Fibroblast of lung (primary cell): ENCODE measurements at regions not wholly inside any gene's neighbourhood (a gene's known extent, or its start where the extent isn't known, plus 50 kb on each side); places are given as distances from the start of the nearest gene placed in this dataset.

Source experiments
- EZH2 ChIP-seq: IDR thresholded peaks from 2 replicates; pipeline ENCODE4 v1.5.1; 2012; ENCODE audit warnings: low read length, control low read depth, mild to moderate bottlenecking; ENCODE audit errors: missing control alignments
- TF ChIP-seq, protein P1 (sequence below), 2 donors: IDR thresholded peaks in 1 of 2; conservative IDR thresholded peaks in 1 of 2; 1 replicate in 1 of 2; 2 replicates in 1 of 2; pipeline ENCODE4 v1.5.1; 2011 to 2012; ENCODE audit warnings: low read length in 2 of 2, control low read depth in 1 of 2, inconsistent platforms in 1 of 2, low read depth in 1 of 2, mild to moderate bottlenecking in 1 of 2

DNA sequence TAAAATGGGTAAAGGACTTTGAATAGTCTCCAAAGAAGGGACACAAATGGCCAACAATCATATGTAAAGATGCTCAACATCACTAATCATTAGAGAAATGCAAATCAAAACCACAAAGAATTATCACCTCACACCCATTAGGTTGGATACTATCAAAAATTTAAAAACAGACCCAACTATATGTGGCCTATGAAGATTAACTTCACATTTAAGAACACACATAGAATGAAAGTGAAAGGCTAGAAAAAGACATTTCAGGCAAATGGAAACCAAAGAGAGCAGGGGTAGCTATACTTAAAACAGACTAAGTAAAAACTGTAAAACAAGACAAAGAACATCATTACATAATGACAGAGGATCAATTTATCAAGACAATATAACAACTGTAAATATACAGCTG is 53.5 kb upstream of the ASPRV1 start:
- TF ChIP-seq, protein P1, sequence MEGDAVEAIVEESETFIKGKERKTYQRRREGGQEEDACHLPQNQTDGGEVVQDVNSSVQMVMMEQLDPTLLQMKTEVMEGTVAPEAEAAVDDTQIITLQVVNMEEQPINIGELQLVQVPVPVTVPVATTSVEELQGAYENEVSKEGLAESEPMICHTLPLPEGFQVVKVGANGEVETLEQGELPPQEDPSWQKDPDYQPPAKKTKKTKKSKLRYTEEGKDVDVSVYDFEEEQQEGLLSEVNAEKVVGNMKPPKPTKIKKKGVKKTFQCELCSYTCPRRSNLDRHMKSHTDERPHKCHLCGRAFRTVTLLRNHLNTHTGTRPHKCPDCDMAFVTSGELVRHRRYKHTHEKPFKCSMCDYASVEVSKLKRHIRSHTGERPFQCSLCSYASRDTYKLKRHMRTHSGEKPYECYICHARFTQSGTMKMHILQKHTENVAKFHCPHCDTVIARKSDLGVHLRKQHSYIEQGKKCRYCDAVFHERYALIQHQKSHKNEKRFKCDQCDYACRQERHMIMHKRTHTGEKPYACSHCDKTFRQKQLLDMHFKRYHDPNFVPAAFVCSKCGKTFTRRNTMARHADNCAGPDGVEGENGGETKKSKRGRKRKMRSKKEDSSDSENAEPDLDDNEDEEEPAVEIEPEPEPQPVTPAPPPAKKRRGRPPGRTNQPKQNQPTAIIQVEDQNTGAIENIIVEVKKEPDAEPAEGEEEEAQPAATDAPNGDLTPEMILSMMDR (conservative IDR thresholded peaks at IDR 0.05 in 1 of 2, IDR thresholded peaks at IDR 0.05 in 1 of 2; ENCODE audit: low read depth in 1 of 2, low read length in 2 of 2): no peak
- TF ChIP-seq EZH2: no peak
